GM06990 (cell line): ENCODE measurements at regions not wholly inside any gene's neighbourhood (a gene's known extent, or its start where the extent isn't known, plus 50 kb on each side); places are given as distances from the start of the nearest gene placed in this dataset.

Experiments used
- DNase-seq: peaks from one replicate; pipeline ENCODE4 v3.0.0-alpha.2; 2011; ENCODE audit not compliant: insufficient read length; ENCODE audit errors: extremely low read depth
- H3K27me3 ChIP-seq: replicated peaks from 2 replicates; pipeline ENCODE4 v1.6.0; 2011; ENCODE audit warnings: low read length; ENCODE audit not compliant: control insufficient read depth, insufficient read depth
- H3K36me3 ChIP-seq: 2 replicates; pipeline ENCODE4 v1.5.1; 2011; ENCODE audit warnings: low read length; ENCODE audit not compliant: control insufficient read depth, insufficient read depth
- H3K4me3 ChIP-seq: replicated peaks from 2 replicates; pipeline ENCODE4 v1.5.1; 2011; ENCODE audit warnings: low read depth, mild to moderate bottlenecking, control low read depth, low read length
- TF ChIP-seq, protein P1 (sequence below): IDR thresholded peaks from 2 replicates; pipeline ENCODE4 v1.5.1; 2011; ENCODE audit warnings: low read length, control low read depth, mild to moderate bottlenecking, inconsistent platforms; ENCODE audit not compliant: insufficient read depth, poor library complexity, severe bottlenecking

DNA sequence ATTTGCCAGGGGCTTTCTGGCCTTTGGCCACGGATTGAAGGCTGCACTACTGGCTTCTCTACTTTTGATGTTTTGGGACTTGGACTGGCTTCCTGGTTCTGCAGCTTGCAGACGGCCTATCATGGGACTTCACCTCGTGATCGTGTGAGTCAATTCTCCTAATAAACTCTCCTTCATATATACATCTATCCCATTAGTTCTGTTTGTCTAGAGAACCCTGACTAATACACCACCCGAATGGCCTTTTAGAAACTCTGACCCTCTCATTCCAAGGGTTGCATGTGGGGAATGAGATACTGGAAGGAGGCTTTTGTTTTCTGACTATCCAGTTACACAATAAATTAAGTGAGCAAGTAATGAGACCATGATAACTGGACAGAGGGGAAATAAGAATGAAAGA, 430.7 kb downstream of the CDH2 start:
- TF ChIP-seq, protein P1, sequence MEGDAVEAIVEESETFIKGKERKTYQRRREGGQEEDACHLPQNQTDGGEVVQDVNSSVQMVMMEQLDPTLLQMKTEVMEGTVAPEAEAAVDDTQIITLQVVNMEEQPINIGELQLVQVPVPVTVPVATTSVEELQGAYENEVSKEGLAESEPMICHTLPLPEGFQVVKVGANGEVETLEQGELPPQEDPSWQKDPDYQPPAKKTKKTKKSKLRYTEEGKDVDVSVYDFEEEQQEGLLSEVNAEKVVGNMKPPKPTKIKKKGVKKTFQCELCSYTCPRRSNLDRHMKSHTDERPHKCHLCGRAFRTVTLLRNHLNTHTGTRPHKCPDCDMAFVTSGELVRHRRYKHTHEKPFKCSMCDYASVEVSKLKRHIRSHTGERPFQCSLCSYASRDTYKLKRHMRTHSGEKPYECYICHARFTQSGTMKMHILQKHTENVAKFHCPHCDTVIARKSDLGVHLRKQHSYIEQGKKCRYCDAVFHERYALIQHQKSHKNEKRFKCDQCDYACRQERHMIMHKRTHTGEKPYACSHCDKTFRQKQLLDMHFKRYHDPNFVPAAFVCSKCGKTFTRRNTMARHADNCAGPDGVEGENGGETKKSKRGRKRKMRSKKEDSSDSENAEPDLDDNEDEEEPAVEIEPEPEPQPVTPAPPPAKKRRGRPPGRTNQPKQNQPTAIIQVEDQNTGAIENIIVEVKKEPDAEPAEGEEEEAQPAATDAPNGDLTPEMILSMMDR, result no peak
- H3K4me3 ChIP-seq, result no peak overlapping the region
- no peaks in the 10 kb centered on the region for H3K27me3 ChIP-seq
- no peaks in the 10 kb centered on the region for H3K36me3 ChIP-seq
- no peak for DNase-seq

DNA sequence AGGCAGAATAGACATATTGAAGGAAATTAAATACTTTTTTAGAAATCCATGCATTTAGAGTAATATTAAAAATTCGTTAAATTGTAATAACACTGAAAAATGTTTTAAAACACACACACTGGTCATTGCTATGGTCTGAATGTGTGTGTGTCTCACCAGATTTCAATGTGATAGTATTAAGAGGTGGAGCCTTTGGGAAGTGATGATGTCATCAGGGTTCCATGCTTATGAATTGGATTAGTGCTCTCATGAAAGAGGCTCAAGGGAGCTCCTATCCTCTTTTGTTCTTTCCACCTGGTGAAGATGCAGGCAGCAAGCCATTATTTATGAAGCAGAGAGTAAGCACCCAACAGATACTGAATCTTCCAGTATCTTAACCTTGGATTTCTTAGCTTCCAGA, 441.8 kb downstream of the CDH2 start:
- TF ChIP-seq, protein P1, result no peak
- H3K27me3 ChIP-seq, result no peaks in the 10 kb centered on the region
- DNase-seq, result no peak

DNA sequence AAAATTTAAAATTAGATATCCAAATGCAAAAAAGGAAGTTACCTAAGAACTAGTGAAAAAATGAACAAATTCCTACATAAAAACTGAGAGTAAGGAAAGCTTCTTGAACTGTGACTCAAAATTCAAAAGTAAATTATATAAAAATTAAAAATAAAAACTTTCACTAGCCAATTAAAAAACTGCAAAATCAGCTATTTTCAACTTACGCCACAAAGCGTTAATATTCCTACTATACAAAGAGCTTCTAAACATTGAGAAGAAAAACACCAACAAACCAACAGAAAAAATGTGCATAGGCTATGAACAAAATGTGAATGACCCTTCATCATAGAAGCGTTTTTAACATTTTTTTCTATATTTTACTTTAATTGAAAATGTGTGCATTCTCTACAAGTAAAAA, 445.7 kb downstream of the CDH2 start:
- TF ChIP-seq, protein P1, result no peak
- Histone ChIP-seq H3K27me3 (no peaks in the 10 kb centered on the region), H3K4me3 (no peak overlapping the region), H3K36me3 (no peaks in the 10 kb centered on the region)
- DNase-seq, result no peak

More for the DNA sequence above, 441.8 kb downstream of the CDH2 start:
- Histone ChIP-seq H3K4me3 (no peak overlapping the region), H3K36me3 (no peaks in the 10 kb centered on the region)

DNA sequence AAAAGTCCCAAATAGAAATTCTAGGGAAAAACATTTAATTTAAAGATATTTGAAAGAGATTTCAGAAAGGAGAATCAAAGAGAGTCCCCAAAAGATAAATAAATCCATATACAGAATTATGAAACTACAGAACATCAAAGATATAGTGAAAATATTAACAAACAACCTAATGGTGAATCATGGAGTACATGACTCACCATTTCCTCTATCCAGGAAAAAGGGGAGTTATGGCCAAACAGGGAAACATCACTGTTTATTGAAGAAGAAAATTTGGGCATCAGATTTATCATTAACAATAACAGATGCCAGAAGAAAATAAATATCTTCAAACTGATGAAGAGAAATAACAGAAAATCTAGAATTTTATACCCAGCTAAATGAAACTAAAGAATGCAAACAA, 448.3 kb downstream of the CDH2 start:
- Histone ChIP-seq H3K4me3 (no peak overlapping the region), H3K36me3 (no peaks in the 10 kb centered on the region), H3K27me3 (no peaks in the 10 kb centered on the region)
- TF ChIP-seq, protein P1, result no peak
- DNase-seq, result no peak

DNA sequence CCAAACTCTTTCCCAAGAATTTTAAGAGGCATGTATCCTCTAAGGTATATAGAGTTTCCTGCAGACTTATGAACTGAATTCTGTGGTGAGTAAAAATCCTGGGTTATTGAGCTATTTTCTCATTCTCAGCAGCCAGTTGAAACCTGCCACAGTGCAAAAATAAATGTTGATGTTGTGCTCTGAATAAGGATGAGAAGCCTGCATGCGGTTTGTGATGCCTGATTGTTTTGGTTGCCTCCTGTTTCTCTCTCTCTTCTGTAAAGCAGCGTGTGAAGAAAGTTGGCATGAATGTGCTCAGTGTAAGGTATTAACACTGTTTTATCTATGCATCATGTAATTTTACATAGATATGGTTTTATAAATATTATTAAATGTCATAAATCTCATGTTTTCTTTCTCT, 452.6 kb downstream of the CDH2 start:
- no peak for DNase-seq
- no peaks in the 10 kb centered on the region for H3K36me3 ChIP-seq
- H3K4me3 ChIP-seq, result no peak overlapping the region
- TF ChIP-seq, protein P1, result no peak
- no peaks in the 10 kb centered on the region for H3K27me3 ChIP-seq

DNA sequence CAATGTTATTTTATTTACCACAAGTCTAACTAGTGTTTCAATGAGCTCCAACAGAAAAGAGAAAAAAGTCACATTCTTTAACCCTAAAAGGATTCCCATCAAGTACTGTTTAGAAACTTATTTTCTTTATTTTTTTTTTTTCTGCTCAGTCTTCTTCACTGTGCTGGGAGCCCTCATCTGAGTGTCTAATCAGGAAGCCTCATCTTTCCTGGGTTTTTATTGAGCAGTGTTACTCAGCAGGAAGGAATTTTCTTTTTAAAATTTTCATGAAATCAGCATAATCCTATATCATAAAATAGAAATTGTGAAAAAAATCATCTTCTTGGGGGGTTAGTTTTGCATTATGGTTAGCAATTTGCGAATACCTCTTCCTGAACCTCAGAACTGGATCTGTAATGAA, 453.8 kb downstream of the CDH2 start:
- TF ChIP-seq, protein P1, result no peak

More for the DNA sequence above, 453.8 kb downstream of the CDH2 start:
- Histone ChIP-seq H3K4me3 (no peak overlapping the region), H3K27me3 (no peaks in the 10 kb centered on the region), H3K36me3 (no peaks in the 10 kb centered on the region)
- no peak for DNase-seq
